Activated CD4-positive, alpha-beta T cell treated with anti-CD3 and anti-CD28 coated beads, Interleukin-2, amount 50 U/mL, for 16 hours (primary cell): ENCODE measurements at regions not wholly inside any gene's neighbourhood (a gene's known extent, or its start where the extent isn't known, plus 50 kb on each side); places are given as distances from the start of the nearest gene placed in this dataset.
"Not testable (repeated sequence)": the region's sequence is repeated elsewhere in the genome, so short reads cannot be mapped to it uniquely, and the experiment has no call there.

Source experiments
- DNase-seq: peaks from one replicate; pipeline ENCODE4 v3.0.0-alpha.2; 2020

DNA sequence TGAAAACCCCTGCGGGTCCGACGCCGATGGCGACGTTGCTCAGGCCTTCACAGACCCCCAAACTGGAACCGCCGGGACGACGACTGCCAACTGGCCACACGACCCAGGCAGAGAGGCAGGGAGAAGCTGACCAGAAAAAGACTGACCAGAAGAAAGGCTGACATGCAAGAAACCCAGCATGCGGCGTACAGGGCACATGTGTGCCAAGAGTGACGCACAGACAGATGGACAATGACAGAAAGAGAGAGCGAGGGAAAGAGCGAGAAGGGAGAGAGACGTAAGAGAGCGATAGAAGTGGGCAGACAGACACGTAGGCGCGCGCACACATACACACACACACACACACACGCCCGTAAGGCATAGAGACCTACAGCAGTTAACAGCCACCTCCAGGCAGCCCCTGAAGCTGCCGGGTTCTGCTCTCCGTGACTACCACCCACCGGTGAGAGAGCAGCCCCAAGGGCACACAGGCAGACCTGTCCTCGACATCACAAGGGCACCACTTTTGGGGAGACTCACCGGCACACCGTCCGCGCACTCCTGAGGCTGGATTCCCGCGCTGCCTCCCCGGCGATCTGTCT, 67.2 kb upstream of the ZNF527 start:
- DNase-seq: no peak

DNA sequence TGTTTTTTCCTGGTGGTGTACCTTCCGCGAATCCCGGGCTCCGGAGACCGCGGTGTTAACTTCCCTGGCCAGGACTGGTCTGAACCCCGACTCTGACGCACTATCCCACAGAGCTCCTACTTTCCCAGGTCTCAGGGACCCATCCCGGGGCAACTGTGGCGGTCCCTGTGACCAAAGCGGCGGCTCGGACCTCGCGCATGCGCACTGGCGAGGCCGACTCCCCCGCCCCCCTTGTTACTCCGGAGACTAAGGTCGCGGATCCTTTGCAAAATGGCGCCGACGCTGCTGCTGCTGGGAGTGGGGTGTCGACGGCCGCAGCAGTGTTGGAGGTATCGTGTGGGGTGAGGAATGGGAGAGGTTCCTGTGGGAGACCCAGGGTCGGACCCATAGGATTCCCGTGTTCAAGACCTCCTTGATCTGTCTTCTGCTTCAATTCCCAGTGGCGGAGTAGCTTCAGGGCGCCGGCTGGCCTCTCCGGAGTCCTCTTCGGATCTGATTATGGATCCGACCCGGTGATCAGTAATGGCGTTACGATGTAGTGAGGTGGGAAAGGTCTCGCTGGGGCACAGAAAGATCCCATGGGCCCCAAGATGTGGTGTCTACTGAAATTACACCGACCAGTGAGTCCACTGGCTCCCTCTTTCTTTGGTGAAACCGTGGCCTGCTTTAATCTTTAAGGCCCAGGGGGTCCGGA, 66.6 kb upstream of the ZNF527 start:
- DNase-seq: no peak

DNA sequence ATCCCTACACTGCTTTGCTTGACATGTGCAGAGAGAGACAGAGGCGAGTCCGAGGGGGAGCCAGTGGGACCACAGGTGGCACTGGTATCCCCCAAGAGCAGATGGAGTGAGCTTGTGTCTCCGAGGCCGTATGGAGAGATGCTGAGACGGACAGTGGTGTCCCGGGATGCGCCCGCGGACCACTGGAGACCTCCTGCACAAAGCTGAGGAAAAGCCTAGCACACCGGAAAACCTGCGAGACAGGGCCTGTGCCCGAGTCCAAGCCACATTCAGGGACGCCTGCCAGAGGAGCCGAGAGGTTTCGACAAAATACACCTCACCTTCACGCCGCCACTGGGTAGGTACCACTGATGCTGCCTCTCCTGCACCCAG, 66.0 kb upstream of the ZNF527 start:
- no peak for DNase-seq

- no peak for DNase-seq
Observed at GRCh38 chr19:37306383-37306963, 64.4 kb upstream of the ZNF527 start.

GRCh38 chr19:37309834-37310575, 60.9 kb upstream of the ZNF527 start:
- peak; percentile 4 for DNase-seq

DNA sequence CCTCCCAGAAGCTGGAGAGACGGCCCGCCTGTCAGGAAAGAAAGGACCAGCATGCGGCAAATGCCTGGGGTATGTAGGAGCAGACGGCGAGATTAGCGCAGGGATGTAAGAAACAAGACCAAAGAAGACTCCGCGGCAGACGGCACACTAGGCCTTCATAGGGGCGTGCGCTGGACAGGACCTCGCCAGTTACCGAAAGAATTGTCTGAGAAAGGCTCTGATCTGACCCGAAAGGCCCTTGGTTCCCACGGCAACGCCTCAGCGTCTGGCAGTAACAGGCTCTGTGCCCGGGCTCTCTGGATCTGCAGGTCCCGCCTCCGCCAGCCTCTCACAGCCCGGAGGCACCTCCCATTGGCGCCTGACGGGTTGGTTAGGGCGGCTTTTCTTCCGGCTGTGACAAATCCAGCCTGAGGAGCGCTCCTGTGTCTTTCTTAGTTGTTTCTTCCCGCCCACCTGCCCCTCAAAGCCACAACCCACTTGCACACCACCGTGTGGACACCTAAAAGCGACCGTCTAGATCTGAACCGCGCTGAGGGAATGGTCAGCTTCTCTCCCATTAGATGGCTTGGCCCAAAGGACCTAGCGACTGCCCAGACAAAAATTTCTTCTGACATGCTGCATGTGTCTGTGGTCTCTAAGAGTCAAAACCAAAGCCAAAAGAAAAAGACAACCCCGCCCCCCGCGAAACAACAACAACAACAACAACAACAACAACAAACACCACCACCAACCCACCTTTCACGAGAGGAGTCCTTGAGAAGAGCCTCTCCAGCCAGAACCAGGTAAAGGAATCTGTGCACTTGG, 58.2 kb upstream of the ZNF527 start:
- DNase-seq: peak; percentile 17

DNA sequence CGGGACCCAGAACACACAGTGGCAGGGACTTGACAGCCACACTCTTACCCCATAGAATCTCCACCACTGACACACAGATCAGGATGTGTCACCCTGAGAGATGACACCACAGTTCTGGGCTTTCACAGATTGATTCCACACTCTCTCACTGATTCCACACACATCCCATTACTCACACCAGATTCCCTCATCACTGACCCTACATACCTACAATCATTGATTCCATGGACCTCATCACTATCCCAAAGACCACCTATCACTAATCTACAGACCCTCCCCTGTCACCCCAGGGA, 57.6 kb upstream of the ZNF527 start:
- no peak for DNase-seq

DNA sequence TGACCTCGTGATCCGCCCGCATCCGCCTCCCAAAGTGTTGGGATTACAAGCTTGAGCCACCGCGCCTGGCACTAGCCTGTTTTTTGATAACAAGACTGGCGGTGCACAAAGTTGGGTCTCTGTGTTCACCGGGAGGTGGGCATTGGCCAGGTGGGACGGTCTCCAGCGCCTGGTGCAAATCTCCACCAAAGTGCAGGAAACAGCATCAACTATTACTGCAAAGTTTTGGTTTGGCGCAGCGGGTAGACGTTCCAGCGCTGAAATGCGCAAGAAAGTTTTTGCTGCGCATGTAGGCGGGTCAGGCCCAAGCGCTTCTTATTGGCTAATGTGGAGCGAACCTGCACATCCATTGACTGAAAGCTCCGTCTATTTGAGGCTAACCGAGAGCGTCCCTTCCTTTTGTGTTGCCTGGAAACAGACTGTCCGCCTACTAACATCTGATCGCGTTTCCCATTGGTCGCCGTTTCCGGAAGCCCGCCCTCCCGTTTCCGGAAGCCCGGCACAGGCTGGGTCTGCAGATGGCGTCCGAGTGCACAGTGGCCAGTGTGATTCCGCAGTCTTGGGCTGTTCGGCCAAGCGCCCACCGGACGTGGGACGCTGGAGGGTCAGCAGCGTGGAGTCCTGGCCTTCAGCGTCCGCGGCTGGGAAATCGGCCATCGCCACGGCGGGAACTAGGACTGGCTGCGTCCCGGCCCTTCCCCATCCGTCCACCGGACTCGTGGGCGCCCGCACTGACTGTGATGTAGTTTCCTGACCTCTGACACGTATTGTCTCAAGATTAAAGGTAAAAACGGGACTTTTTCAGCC, 53.3 kb upstream of the ZNF527 start:
- DNase-seq: peak; percentile 97

GRCh38 chr19:37320988-37321387, 49.9 kb upstream of the ZNF527 start:
- DNase-seq: not testable (repeated sequence)
